CD4-positive, alpha-beta T cell treated with Interleukin-10 for 1 hour (primary cell): ENCODE measurements at regions not wholly inside any gene's neighbourhood (a gene's known extent, or its start where the extent isn't known, plus 50 kb on each side); places are given as distances from the start of the nearest gene placed in this dataset.

ENCODE experiments used
- DNase-seq: peaks from one replicate; pipeline ENCODE4 v3.0.0-alpha.2; 2020

DNA sequence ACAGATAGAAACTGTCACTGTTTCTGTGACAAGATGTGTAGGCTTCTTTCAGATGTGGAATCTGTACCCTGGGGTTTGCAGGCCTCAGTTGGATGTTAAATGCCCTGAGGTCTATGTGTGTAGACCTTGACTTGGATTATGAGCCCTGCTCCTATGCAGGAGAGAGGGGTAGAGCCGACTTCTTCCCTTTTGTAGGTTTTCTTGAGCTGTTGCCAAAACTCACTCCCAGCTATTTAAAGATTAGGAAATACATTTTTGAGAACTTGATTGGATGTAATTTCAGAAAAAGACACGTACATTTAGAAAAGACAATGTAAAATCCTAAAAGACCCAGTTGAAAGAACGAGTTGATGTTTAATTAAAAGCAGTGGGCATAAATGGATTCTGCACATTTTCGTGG is 374.8 kb downstream of the SLC4A3 start:
- DNase-seq = no peak

- no peak for DNase-seq
These were observed 375.3 kb downstream of the SLC4A3 start for GRCh38 chr2:220002699-220003098.

DNA sequence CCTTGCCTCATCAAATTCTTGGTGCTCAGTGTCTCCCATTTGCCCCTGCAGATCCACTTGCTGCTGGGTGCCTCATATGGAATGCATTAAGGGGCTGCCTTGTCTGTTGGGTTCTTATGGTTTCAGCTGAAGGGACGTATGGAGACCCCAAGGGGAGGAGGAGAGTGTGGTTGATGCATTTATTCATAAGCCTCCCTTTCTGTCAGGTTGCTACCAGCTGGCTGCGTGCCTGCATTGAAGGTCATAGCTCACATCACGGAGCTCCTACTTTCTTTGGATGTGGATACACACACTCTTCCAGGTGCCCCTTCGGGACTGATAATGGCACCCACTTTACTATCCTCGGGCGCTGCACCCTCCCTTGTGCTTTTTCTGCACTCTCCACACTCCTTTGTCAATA is 377.9 kb downstream of the SLC4A3 start:
- no peak for DNase-seq

DNA sequence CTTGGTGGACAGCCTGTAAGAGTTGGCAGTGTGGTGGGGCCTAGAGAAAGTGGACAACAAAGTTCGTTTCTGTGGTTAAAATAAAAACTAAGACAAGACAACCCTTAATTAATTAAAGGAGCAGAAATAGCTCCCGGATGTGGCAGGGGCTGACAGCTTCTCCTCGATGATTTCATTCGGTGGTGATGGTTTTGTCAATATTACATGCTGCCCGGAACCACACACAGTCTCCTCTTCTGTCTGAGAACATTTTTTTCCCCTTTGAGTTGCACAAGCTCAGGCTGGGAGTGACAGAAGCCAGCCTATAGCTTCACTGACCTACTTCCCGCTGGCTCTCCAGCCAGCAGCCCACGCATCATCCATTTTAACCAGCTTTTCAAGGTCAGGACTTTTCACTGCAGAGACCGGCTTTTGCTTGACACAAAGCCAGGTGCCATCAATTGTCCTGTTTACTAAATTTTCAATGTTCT is 378.8 kb downstream of the SLC4A3 start:
- no peak for DNase-seq

GRCh38 chr2:220011859-220012258 is 384.4 kb downstream of the SLC4A3 start:
- no peak for DNase-seq

DNA sequence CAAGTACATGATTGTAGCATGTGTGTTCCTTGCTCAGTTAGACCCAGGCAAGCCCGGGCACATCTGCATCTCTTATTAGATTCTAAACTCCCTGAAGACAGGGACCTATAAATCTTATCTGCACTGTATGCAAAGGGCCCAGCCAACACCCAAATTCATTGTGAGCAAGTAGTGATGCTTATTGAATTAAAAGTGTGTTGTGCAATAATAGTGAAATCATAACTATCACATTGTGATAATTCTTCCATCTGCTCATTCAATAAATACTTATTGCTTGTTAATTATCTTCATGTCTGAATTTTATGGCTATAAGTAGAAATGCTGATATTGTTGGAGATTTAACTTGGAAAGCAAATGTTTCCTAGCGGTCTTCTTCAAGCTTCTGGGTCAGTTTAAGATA is 387.5 kb downstream of the SLC4A3 start:
- no peak for DNase-seq

- no peak for DNase-seq
These were observed 388.1 kb downstream of the SLC4A3 start for GRCh38 chr2:220015576-220015975.

GRCh38 chr2:220025207-220025606 is 397.8 kb downstream of the SLC4A3 start:
- no peak for DNase-seq

DNA sequence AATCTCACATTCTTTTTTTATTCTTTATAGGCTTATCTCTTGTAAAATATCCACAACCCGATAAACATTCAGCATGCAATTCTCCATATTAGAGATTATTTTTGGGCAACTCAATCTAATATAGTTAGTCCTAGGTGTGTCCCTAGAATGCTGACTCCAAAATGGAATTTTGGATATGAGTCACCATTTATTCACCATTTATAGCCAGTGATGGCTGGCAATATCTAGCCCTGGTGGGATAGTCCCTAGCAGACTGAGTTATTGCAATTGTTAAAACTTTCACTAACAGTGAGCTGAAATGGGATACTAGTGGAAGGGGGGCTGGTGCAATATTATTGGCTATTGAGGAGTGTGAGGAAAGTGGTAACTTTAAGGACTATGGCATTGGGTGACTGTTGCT is 401.6 kb downstream of the SLC4A3 start:
- DNase-seq = no peak

GRCh38 chr2:220033546-220033945 is 406.1 kb downstream of the SLC4A3 start:
- no peak for DNase-seq

- no peak for DNase-seq
These were observed 407.1 kb downstream of the SLC4A3 start for GRCh38 chr2:220034426-220035130.

DNA sequence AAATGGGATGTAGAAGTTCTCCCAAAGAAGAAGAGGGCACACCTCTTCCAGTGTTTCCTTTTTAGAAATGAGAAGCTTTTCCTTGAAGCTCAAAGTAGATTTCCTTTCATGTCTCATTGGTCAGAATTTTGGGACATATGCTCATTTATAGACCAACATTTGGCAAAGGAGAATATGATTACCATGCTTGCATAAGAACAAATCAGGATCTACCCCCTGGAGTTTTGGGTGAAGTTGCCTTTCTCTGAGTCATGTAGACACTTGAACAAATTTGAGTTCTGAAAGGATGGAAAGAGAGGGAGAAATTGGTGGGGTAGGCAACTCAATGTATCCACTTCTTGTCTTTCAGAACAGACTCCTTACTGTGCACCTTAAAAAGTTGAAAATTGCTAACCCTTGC is 409.0 kb downstream of the SLC4A3 start:
- DNase-seq = no peak

DNA sequence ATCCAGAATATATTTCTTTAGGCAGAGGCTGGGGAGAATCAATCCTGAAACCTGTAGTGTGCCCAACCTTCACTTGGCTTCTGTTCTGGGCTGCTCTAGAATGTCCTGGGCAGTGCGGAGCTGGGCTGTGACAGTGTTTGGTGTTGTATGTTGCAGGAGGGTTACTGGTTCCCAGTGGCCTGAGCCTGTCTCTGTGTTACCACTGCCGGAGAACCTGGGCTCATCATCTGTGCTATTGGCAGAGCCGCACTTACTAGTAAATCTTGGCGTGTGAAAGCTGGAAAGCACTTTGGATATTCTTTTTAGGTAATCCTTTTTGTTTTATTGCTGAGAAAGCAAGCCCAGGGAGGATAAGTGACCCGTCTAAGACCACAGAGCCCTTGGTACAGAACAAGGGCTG is 412.9 kb downstream of the SLC4A3 start:
- DNase-seq = no peak

- no peak for DNase-seq
These were observed 414.0 kb downstream of the SLC4A3 start for GRCh38 chr2:220041447-220041846.

- DNase-seq = no peak
These were observed 415.9 kb downstream of the SLC4A3 start for GRCh38 chr2:220043155-220043989.

DNA sequence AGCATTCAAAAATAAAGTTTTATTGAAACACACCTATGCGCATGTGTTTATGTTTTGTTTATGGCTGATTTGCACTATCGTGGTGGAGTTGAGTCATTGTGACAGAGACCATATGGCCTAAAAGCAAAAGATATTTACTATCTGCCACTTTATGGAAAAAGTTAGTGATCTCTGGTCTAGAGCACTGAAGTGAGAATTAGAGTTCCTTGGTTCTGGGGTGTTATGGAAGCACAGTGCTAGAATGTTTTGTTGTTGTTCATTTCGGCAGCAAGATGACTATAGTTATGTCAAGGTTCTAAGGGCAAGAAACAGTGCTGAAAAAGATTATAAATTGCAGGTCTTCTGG is 416.5 kb downstream of the SLC4A3 start:
- no peak for DNase-seq

DNA sequence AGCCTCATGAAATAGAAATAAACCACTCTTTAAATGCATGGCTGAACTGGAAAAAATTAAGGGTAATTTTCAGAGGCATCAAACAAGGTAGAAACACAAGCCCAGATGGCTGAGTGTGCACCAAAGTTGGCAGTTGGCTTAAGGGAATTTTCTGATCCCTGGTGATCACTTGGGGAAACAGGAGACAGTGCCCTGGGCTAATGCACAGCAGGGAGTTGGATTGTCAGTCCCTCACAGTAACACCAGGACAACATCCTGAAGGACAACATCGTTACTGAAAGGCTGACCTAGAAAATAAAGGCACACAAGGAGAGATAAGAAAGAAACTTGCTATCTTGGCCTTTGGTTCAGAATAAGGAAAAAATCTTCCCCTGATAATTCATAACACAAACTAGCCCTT is 417.0 kb downstream of the SLC4A3 start:
- no peak for DNase-seq

DNA sequence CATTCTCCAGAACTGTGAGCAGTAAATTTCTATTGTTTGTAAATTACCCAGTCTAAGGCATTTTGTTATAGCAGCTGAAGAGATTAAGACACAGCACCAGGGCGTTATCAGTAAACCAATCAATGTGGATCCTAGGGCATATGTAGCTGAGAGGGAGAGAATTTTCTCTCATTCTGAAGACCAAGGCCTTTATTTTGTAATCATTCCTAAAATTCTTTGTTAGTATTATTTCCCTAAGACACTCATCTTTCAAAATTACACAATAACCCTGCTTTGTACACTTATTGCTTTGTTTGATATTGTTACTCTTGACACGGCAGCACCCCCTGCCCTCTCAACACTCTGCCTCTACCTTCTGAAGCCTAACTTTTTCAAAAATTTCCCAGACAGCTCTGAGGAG is 419.1 kb downstream of the SLC4A3 start:
- DNase-seq = no peak

DNA sequence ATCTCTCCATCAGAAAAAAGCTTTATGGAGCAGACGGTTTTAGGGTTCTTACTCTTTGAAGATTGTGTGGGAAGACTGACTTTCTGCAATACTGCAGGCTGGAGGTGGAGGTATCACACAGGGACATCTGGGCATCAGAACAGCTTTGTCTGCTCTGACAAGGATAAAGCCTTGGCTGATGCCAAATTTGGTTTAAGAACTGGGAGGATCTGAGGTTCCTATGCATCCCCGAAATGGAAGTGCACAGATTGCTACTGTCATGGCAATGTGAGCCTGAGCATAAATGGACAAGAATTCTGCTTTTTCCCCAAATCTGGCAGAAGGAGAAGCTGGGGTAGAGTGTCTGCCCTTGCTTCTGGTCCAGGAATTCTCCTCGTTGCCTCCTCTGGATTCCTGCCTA is 424.3 kb downstream of the SLC4A3 start:
- no peak for DNase-seq

DNA sequence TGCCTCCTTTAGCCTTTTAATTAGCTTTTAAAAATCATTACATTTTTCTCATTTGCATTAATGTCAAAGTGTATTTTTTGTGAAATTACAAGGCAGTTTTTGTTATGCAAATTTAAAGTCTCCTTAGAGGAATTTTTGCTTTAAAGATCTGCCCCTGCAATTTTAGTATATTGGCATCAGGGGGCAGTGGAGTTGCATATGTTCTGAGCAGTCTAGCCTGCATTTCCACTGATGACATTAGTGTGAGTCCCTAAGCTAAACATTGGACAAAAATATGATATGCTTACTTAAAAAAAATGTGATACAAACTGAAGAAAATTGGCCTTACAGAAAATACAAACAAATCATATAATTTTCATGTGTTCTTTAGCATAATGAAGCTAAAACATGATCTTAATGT is 426.5 kb downstream of the SLC4A3 start:
- no peak for DNase-seq

DNA sequence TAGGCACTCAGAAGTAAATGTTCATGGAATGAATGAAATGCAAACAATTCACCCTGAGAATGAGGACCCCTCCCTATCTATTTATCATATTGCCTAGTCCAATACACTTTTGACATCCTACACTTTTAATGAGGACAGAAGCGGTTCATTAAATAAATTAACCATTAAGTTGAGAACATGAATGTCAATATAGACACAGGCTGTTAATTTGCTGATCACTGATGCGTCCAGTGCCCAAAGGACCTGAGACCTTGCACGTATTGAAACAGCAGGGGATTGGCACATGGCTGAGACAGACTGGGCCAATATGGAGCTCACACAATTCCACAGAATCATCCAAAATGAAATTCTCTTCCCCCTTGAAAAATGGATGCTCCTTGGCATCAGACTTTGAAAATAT is 430.0 kb downstream of the SLC4A3 start:
- no peak for DNase-seq

GRCh38 chr2:220057916-220058315 is 430.5 kb downstream of the SLC4A3 start:
- DNase-seq = no peak

- DNase-seq = no peak
These were observed 436.9 kb downstream of the SLC4A3 start for GRCh38 chr2:220064111-220065030.
